ENCODE measurements at regions not wholly inside any gene's neighbourhood (a gene's known extent, or its start where the extent isn't known, plus 50 kb on each side); places are given as distances from the start of the nearest gene placed in this dataset.

GRCh38 chr18:25409971-25410370 lies 58.0 kb upstream of the ZNF521 start:
- Histone ChIP-seq H3K4me1 (ENCODE audit: control insufficient read depth, extremely low read depth, insufficient read depth, low read length) (no peaks in the 10 kb centered on the region), H3K27me3 (ENCODE audit: control insufficient read depth in 2 of 2, insufficient read depth in 2 of 2, low read length in 2 of 2) (peaks cover 4 to 7% of the 10 kb centered on the region in 2 experiments), H3K9ac (replicated peaks; ENCODE audit: extremely low read depth, insufficient read depth, low read length) (no peak overlapping the region), H3K4me2 (ENCODE audit: insufficient read depth, low read length) (no peak overlapping the region), H4K20me1 (replicated peaks; ENCODE audit: control insufficient read depth, extremely low read depth, insufficient read depth, low read length) (no peaks in the 10 kb centered on the region), H3K4me3 (replicated peaks in 1 of 3; ENCODE audit: insufficient read depth in 1 of 3, low read depth in 1 of 3, low read length in 3 of 3) (no peak overlapping the region), H3K9me3 (replicated peaks; ENCODE audit: control insufficient read depth, insufficient read depth, low read length) (no peaks in the 10 kb centered on the region), H2AFZ (ENCODE audit: low read depth, low read length) (no peak overlapping the region), H3K27ac (ENCODE audit: insufficient read depth, low read depth, low read length) (no peak overlapping the region), H3K79me2 (ENCODE audit: control insufficient read depth, insufficient read depth, low read length) (no peaks in the 10 kb centered on the region), H3K9me1 (replicated peaks; ENCODE audit: control insufficient read depth, extremely low read depth, insufficient read depth, low read length) (no peaks in the 10 kb centered on the region), H3K36me3 (ENCODE audit: control insufficient read depth in 2 of 2, extremely low read depth in 1 of 2, insufficient read depth in 2 of 2, low read length in 2 of 2) (no peaks in the 10 kb centered on the region)
- no peak for DNase-seq (ENCODE audit: low read depth, low spot score)
- ChIA-PET POLR2A (no interaction called here), CTCF (interaction anchor here (1.3 kb wide), 2 partner anchors 9 to 13 kb away, joined by 3 read pairs; no protein-coding TSS in a partner anchor)
- TF ChIP-seq GATA2 (IDR thresholded peaks at IDR 0.05; ENCODE audit: insufficient read depth, insufficient read length, low read depth, low read length) (no peak), CTCF (IDR thresholded peaks at IDR 0.05; ENCODE audit: extremely low read depth in 1 of 2, insufficient read depth in 1 of 2, low read depth in 1 of 2, low read length in 2 of 2) (no peak), MYC (IDR thresholded peaks at IDR 0.05; ENCODE audit: low read depth, low read length) (no peak), POLR2AphosphoS5 (IDR thresholded peaks at IDR 0.05; ENCODE audit: insufficient read depth, low read depth, low read length) (no peak), FOS (IDR thresholded peaks at IDR 0.05; ENCODE audit: borderline replicate concordance, insufficient read depth, low read length) (no peak), POLR2A (IDR thresholded peaks at IDR 0.05; ENCODE audit: low read depth, low read length) (no peak), JUN (IDR thresholded peaks at IDR 0.05; ENCODE audit: borderline replicate concordance, insufficient read depth, insufficient read length, low read depth) (no peak), EZH2 (IDR thresholded peaks at IDR 0.05; ENCODE audit: borderline replicate concordance, low read depth, low read length, severe bottlenecking) (no peak)
- TF ChIP-seq, protein P1, sequence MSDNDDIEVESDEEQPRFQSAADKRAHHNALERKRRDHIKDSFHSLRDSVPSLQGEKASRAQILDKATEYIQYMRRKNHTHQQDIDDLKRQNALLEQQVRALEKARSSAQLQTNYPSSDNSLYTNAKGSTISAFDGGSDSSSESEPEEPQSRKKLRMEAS (IDR thresholded peaks at IDR 0.05; ENCODE audit: insufficient read depth, insufficient read length) = no peak
- no TSS peak for BruUV-seq (replicated peaks)
- dilution Hi-C loops (cut with MboI; ENCODE audit: extremely low pct_ligation_motif_present, low sequenced_read_pairs) = no loop called here
- no peak for FAIRE-seq
- intact Hi-C loops (cut with micrococcal nuclease) = no loop called here
